T-helper 2 cell (primary cell): ENCODE measurements at regions not wholly inside any gene's neighbourhood (a gene's known extent, or its start where the extent isn't known, plus 50 kb on each side); places are given as distances from the start of the nearest gene placed in this dataset.
"Not testable (repeated sequence)": the region's sequence is repeated elsewhere in the genome, so short reads cannot be mapped to it uniquely, and the experiment has no call there.

Experiments
- DNase-seq, 5 experiments: peaks; one replicate each; pipeline versions ENCODE4 v3.0.0 to v3.0.0-alpha.2; 2012 to 2022

GRCh38 chr7:159335181-159335926, 190.7 kb upstream of the VIPR2 start:
- not testable (repeated sequence) for DNase-seq

GRCh38 chr7:159332854-159333479, 188.3 kb upstream of the VIPR2 start:
- not testable (repeated sequence) for DNase-seq

GRCh38 chr7:159331462-159331861, 186.8 kb upstream of the VIPR2 start:
- no peak for DNase-seq

- no peak for DNase-seq
Measured at GRCh38 chr7:159329818-159330378, 185.2 kb upstream of the VIPR2 start.

GRCh38 chr7:159328096-159328495, 183.4 kb upstream of the VIPR2 start:
- no peak for DNase-seq

DNA sequence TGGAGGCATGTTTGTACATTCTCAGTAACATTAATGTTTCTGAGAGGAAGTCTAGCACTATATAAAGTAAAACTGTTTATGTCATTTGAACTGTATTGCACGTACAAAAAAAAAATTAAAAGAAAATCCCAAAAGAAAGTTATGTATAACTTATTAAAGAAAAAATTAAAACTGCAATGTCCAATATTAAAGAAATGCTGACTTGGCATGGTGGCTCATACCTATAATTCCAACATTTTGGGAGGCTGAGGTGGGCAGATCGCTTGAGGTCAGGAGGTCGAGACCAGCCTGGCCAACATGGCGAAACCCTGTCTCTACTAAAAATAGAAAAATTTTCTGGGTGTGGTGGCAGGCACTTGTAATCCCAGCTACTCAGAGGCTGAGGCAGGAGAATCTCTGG, 178.7 kb upstream of the VIPR2 start:
- no peak for DNase-seq

- no peak for DNase-seq
Measured at GRCh38 chr7:159321278-159321677, 176.6 kb upstream of the VIPR2 start.

- DNase-seq, result no peak
Measured at GRCh38 chr7:159318682-159319351, 174.2 kb upstream of the VIPR2 start.

DNA sequence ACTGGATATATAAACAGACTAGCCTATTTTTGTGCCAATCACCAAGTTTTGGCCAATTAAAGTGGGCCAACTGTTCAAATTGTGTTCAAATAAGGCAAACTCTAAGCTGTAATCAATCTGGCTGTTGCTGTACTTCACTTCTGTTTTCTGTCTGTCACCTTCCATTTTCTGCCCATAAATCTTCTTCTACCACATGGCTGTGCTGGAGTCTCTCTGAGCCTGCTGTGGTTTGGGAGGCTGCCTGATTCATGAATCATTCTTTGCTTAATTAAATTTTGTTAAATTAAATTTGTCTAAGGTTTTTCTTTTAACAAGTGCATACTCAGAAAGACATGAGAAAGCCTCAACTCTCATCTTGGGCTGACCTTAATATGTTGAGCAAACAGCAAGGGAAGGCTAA, 172.6 kb upstream of the VIPR2 start:
- no peak for DNase-seq

GRCh38 chr7:159311172-159311494, 166.5 kb upstream of the VIPR2 start:
- no peak for DNase-seq

GRCh38 chr7:159310457-159311171, 165.9 kb upstream of the VIPR2 start:
- no peak for DNase-seq

- not testable (repeated sequence) for DNase-seq
Measured at GRCh38 chr7:159309214-159309613, 164.5 kb upstream of the VIPR2 start.

- DNase-seq, result no peak
Measured at GRCh38 chr7:159306012-159306411, 161.3 kb upstream of the VIPR2 start.

GRCh38 chr7:159305185-159305584, 160.5 kb upstream of the VIPR2 start:
- DNase-seq, result not testable (repeated sequence)

DNA sequence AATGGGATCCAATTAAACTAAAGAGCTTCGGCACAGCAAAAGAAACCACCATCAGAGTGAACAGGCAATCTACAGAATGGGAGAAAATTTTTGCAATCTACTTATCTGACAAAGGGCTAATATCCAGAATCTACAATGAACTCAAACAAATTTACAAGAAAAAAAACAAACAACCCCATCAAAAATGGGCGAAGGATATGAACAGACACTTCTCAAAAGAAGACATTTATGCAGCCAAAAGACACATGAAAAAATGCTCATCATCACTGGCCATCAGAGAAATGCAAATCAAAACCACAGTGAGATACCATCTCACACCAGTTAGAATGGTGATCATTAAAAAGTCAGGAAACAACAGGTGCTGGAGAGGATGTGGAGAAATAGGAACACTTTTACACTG, 158.8 kb upstream of the VIPR2 start:
- not testable (repeated sequence) for DNase-seq

GRCh38 chr7:159296093-159296681, 151.5 kb upstream of the VIPR2 start:
- DNase-seq, result no peak

DNA sequence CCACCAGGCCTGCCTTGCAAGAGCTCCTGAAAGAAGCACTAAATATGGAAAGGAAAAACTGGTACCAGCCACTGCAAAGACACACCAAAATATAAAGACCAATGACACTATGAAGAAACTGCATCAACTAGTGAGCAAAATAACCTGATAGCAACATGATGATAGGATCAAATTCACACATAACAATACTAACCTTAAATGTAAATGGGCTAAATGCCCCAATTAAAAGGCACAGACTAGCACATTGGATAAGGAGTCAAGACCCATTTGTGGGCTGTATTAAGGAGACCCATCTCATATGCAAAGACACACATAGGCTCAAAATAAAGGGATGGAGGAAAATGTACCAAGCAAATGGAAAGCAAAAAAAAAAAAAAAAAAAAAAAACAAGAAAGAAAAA, 141.8 kb upstream of the VIPR2 start:
- not testable (repeated sequence) for DNase-seq

GRCh38 chr7:159281573-159281972, 136.9 kb upstream of the VIPR2 start:
- no peak for DNase-seq

- no peak for DNase-seq
Measured at GRCh38 chr7:159280008-159280407, 135.3 kb upstream of the VIPR2 start.

DNA sequence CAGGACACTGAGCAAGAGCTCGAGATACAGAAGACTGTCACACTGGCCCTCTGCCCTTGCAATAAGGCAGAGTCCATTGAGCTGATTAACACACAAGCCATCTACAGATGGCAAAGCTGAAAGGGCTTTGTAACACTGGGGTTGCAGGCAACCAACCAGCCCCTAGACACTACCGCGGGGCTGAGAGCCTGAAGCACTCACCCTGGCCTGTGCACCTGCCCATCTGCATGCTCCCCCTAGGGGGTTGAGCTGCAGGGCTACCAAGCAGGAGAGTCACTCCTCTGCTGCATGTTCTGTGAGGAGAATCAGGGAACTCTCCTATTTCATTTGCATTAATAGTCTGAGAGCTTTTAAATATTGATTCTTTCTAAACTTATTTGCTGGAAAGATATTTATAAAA, 128.1 kb upstream of the VIPR2 start:
- no peak for DNase-seq

DNA sequence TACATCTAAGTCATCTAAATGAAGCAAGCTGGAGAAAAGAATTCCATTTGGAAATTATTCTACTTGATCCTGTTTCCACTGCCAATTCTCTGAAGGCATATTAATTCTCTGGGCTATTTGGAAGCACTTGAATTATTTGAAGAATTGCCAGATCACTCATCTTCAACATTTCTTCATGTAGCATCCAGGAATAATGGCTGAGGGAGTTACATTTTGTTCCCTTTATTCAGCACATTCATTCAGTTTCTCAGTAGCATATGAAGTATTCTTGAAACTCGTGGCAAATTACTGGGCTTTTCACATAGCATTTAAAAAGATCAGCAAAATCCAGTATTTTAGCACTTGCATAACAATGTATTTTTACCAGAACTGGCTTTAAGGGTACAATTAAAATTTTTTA, 127.1 kb upstream of the VIPR2 start:
- DNase-seq, result no peak

GRCh38 chr7:159269745-159270144, 125.1 kb upstream of the VIPR2 start:
- DNase-seq, result no peak

DNA sequence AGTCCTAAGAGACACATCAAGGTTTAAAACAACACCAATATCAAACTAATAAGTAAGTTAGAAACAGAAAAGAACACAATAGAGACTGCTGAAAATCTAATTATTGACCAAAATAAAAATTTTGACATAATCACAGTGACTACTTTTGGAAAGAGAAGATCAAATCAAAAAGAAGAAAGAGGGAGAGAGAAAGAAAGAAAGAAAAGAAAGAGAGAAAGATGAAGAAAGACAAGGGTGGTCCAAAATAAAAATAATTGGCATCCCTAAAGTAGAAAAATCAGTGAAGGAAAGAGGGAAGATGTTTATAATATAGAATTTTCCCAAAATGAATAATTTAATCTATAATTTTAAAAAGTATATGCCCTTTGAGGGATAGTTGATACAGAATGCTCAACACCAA, 118.8 kb upstream of the VIPR2 start:
- DNase-seq, result no peak
